ENCODE measurements at regions not wholly inside any gene's neighbourhood (a gene's known extent, or its start where the extent isn't known, plus 50 kb on each side); places are given as distances from the start of the nearest gene placed in this dataset.
A peak's percentile ranks its signal among the peaks of the same experiment; 100 is the strongest.

DNA sequence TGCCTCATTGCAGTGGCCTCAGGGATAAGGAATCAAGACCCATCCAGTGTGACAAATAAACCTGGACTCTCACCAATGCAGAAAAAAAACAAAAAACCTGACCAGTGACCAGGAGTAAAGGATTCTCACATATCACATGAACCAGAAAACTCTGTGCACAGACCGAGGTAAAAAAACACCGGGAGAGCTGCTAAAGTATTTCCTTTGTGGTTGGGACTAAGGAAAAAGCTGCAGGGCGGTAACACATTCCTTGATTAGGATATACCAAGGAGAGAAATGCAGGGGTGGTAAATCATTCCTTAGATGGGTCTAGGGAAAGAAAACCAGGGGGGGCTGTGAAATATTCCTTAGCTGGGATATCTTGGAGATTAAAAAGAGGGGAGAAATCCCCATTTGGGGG lies 64.8 kb upstream of the ZNF85 start:
- H3K4me3 ChIP-seq: no peak overlapping the region
- intact Hi-C loops (cut with DNase I): no loop called here
- no peak for DNase-seq
- H3K36me3 ChIP-seq: no peaks in the 10 kb centered on the region
- no peaks in the 10 kb centered on the region for H3K27me3 ChIP-seq
- H3K27ac ChIP-seq: no peak overlapping the region
- 84 to 93% (median 90%) methylated on average over 3 of the region's 3 CpGs for WGBS, 4 donors
- ATAC-seq: no peak
- H3K9me3 ChIP-seq: peaks cover 0 to 63% (median 16%) of the 10 kb centered on the region in 12 donors
- TF ChIP-seq POLR2A (IDR thresholded peaks at IDR 0.05): no peak
- TF ChIP-seq, protein P1, sequence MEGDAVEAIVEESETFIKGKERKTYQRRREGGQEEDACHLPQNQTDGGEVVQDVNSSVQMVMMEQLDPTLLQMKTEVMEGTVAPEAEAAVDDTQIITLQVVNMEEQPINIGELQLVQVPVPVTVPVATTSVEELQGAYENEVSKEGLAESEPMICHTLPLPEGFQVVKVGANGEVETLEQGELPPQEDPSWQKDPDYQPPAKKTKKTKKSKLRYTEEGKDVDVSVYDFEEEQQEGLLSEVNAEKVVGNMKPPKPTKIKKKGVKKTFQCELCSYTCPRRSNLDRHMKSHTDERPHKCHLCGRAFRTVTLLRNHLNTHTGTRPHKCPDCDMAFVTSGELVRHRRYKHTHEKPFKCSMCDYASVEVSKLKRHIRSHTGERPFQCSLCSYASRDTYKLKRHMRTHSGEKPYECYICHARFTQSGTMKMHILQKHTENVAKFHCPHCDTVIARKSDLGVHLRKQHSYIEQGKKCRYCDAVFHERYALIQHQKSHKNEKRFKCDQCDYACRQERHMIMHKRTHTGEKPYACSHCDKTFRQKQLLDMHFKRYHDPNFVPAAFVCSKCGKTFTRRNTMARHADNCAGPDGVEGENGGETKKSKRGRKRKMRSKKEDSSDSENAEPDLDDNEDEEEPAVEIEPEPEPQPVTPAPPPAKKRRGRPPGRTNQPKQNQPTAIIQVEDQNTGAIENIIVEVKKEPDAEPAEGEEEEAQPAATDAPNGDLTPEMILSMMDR (IDR thresholded peaks at IDR 0.05): no peak
- H3K4me1 ChIP-seq: no peaks in the 10 kb centered on the region

DNA sequence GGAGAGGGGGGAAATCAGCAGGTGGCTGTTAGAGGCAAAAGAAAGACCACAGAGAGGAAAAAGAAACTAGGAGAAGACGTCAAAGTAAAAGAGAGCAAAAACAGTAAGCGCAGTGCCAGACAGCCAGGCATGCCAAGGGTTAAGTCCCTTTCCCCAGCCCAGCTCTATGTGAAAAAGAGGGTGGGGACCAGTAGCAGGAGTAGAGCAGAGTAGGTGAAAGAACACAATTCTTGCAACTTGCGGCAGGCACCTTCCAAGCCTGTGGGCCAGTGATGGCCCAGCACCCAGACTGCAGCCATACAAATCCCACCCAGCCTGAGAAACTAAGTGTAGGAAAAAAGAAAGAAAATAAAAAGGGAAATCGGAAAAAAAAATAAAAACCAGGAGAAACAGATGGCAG lies 64.2 kb upstream of the ZNF85 start:
- Histone ChIP-seq H3K9me3 (peaks cover 0 to 61% (median 12%) of the 10 kb centered on the region in 12 donors), H3K27me3 (no peaks in the 10 kb centered on the region), H3K36me3 (no peaks in the 10 kb centered on the region), H3K27ac (no peak overlapping the region), H3K4me1 (no peaks in the 10 kb centered on the region), H3K4me3 (no peak overlapping the region)
- 82 to 89% (median 89%) methylated on average over 3 to 4 of the region's 4 CpGs for WGBS, 4 donors
- TF ChIP-seq, protein P1 (IDR thresholded peaks at IDR 0.05): no peak
- no peak for TF ChIP-seq POLR2A (IDR thresholded peaks at IDR 0.05)
- intact Hi-C loops (cut with DNase I): no loop called here
- DNase-seq: no peak
- no peak for ATAC-seq

DNA sequence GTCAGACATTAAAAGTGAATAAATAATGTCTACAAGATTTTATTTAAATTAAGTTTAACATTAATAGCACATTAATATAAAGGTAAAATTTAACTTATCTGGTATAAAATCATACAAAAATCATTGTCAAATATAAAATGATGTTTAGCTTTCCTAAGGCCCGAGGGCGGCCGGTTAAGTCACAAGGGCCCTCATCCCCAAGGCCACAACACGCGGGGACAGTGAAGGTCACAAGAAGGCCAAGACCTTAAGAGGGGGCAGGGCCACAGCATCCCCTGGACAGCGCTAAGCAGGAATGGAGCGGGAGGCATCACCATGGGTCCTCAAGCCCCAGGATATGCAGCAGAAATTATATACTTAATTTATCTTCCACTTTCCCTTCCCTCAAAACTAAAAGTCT lies 62.7 kb upstream of the ZNF85 start:
- H3K9me3 ChIP-seq: peaks cover 0 to 48% (median 13%) of the 10 kb centered on the region in 12 donors
- no peaks in the 10 kb centered on the region for H3K36me3 ChIP-seq
- intact Hi-C loops (cut with DNase I): no loop called here
- peak in 1 of 5 donors; percentile 55 for DNase-seq
- WGBS, 4 donors: 90 to 94% (median 93%) methylated on average over 7 of the region's 7 CpGs
- no peaks in the 10 kb centered on the region for H3K4me1 ChIP-seq
- ATAC-seq: no peak
- H3K4me3 ChIP-seq: no peak overlapping the region
- TF ChIP-seq POLR2A (IDR thresholded peaks at IDR 0.05): no peak
- TF ChIP-seq, protein P1 (IDR thresholded peaks at IDR 0.05): no peak
- no peak overlapping the region for H3K27ac ChIP-seq
- no peaks in the 10 kb centered on the region for H3K27me3 ChIP-seq

DNA sequence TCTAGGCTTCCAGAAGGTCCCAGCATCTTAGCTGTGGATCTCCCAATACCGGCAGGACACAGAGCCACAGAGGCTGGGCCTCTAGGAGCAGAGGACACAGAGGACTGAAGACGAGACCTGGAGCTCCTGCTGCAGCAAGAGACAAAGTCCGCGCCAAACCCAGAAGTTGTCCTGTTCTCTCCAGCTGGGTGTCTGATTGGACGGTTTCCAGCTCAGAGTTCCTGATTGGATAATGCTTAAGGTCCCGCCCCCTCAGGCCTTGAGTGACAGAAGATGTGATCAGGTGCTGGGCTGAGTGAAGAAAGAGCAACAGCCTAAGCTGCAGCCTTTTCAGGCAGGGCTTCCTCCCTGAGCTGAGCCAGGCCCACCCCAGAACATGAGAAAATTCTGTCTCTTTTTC lies 59.9 kb upstream of the ZNF85 start:
- 75 to 87% (median 85%) methylated on average over 6 of the region's 6 CpGs for whole genome bisulfite sequencing, 4 donors
- ATAC-seq: no peak
- intact Hi-C loops (cut with DNase I): no loop called here
- Histone ChIP-seq H3K27me3 (no peaks in the 10 kb centered on the region), H3K4me3 (no peak overlapping the region), H3K4me1 (no peaks in the 10 kb centered on the region), H3K27ac (no peak overlapping the region), H3K36me3 (no peaks in the 10 kb centered on the region), H3K9me3 (peaks cover 0 to 29% (median 3%) of the 10 kb centered on the region in 12 donors)
- no peak for DNase-seq
- TF ChIP-seq, protein P1 (IDR thresholded peaks at IDR 0.05): no peak
- TF ChIP-seq POLR2A (IDR thresholded peaks at IDR 0.05): no peak

Data from heart left ventricle (tissue), 16 donors.